Suppressor macrophage treated with lipopolysaccharide for 1 hour (primary cell): ENCODE measurements at regions not wholly inside any gene's neighbourhood (a gene's known extent, or its start where the extent isn't known, plus 50 kb on each side); places are given as distances from the start of the nearest gene placed in this dataset.

Source experiments
- DNase-seq, 3 donors: peaks; one replicate each; pipeline ENCODE4 v3.0.0-alpha.2; 2020 to 2022

DNA sequence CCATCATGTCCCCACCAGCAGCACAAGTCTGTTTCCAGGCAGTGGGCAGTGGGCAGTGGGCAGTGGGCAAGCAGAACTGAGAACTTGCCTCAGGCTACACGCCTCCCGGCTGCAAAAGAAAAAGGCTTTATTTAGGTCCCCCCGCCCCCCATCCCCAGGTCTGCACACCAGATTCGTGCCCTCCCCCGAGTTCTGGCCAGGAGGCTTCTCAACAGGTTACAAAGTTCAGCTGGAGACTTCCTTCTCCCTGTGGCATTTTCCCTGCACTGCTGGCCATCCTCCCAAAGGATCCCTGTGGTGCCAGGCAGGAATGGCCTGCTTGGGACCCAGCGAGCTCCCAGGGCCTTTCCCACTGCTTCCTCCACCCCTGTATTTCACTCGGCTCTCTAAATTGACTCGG lies 97.0 kb upstream of the TRIM2 start:
- DNase-seq = no peak

GRCh38 chr4:153109296-153109849 lies 94.9 kb upstream of the TRIM2 start:
- DNase-seq = no peak

- DNase-seq = no peak
These were observed 93.5 kb upstream of the TRIM2 start for GRCh38 chr4:153110739-153111138.

- no peak for DNase-seq
These were observed 92.7 kb upstream of the TRIM2 start for GRCh38 chr4:153111426-153112040.

GRCh38 chr4:153112041-153112441 lies 92.2 kb upstream of the TRIM2 start:
- DNase-seq = no peak

DNA sequence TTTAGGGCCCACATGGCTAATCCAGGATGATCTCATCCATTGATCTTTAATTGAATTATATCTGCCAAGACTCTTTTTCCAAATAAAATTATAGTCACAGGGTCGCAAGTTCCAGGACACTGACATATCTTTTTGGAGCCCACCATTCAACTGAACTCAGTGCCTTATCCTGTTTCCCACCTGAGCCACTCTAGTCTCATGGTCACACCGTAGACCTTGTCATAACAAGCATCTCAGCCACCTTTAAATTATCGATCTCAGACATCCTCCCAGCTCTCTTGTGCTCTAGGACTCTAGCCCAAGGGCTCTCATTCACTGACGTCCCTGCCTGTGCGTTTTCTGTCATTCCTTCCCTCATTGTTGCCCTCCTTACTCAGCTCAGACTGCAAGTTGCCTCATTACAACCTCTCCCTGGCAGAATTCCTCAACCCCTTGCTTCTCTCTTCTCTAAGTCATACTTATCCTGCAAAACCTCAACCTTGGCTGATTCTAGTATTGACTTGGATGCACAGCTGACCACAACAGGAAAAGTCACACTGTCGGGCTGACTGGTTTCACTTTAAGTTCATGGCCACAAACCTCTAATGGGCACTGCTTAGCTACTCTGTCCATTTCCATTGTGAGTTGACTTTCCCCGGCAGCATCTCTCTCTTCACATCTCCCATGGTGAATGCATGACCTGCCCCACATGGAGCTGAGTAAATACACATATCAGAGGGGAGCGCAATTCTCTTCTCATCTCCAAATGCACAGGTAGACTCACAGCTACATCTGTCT lies 91.0 kb upstream of the TRIM2 start:
- no peak for DNase-seq

GRCh38 chr4:153113838-153114105 lies 90.5 kb upstream of the TRIM2 start:
- DNase-seq = no peak

- no peak for DNase-seq
These were observed 89.4 kb upstream of the TRIM2 start for GRCh38 chr4:153114771-153115321.

GRCh38 chr4:153115322-153116290 lies 88.6 kb upstream of the TRIM2 start:
- DNase-seq = peak; percentile 62 to 85 (median 78)

- no peak for DNase-seq
These were observed 88.0 kb upstream of the TRIM2 start for GRCh38 chr4:153116291-153116680.

DNA sequence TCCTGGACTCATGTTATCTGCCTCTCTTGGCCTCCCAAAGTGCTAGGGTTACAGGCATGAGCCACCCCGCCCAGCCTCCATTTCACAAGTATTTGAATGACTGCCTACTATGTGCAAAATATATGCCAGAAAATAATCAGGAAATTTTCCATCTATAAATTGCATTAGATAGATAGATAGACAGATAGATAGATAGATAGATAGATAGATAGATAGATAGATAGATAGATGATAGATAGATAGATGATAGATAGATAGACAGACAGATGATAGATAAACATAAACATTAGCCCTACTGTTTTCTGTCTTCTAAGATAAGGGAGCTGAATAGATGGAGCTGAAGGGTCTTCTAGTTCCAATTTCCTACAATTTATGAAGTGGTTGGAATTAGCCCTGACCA lies 87.4 kb upstream of the TRIM2 start:
- DNase-seq = no peak

- no peak for DNase-seq
These were observed 86.7 kb upstream of the TRIM2 start for GRCh38 chr4:153117554-153117953.

DNA sequence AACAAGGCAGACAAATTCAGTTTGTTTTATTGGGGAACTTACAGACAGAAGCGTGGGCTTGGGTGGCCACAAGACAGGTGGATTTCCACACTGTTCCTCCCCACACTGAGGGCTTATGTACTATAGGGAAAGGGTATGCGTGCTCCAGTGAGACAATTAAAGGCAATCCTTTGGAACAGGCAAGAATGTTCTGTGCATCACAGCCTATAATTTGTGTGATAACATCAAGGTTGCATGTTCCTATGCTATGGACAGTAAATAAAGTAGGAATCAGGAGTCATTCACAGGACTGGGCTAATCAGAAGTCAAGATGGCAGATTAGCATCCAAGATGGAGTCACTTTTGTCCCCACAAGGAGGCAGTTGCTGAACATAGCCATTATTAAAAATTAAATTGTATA lies 84.6 kb upstream of the TRIM2 start:
- no peak for DNase-seq

DNA sequence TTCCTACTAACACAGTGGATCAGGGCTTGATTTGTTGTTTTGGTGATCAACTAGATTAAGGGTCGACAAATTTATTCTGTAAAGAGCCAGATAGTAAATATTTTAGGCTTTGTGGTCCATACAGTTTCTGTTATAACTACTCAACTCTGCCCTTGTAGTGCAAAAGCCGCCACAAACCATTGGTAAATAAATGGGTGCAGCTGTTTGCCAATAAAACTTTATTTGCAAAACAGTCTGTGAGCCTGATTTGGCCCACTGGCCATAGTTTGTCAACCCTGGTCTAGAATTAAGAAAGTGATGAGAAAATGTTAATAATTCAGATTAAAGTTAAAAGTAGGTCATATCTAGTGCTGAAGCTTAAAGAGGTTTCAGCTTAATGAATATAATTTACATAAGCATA lies 84.0 kb upstream of the TRIM2 start:
- no peak for DNase-seq

GRCh38 chr4:153122855-153123254 lies 81.4 kb upstream of the TRIM2 start:
- no peak for DNase-seq

- DNase-seq = no peak
These were observed 78.1 kb upstream of the TRIM2 start for GRCh38 chr4:153126137-153126536.

DNA sequence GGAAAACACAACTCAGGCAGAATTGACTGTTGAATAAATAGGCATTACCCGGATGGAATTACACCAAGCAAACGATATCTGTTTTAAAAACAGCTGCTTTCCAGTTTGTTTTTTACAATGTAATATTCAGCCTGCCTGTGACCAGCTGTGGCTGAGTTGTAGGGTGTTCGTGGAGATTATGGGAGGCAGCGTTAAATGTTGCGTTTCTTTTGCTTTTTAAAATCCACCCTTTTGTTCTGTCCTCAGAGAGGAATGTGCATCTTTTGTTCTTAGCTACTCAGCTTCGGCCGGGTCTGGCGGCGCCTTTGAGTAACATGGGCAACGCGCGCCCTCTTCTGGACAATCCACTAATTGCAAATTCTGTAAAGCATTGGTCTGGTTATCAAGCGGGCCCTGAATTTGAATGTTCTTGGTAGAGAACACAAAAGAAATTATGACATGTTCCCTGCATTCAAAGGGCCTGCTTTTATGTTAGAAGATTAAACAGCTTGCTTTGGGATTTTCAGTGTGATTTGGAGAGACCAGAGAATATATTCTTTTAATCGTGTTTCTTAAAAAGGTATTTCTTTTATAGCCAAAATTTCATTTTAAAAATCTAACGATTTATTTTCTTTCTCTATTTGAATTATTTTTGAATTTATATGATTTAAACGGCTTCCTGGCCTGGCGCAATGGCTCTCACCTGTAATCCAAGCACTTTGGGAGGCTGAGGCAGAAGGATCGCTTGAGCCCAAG lies 76.3 kb upstream of the TRIM2 start:
- peak; percentile 90 to 93 (median 91) for DNase-seq

- DNase-seq = no peak
These were observed 72.6 kb upstream of the TRIM2 start for GRCh38 chr4:153131596-153131995.

- DNase-seq = peak in 2 of 3 donors; percentile 19 to 40
These were observed 67.1 kb upstream of the TRIM2 start for GRCh38 chr4:153137159-153137558.

- no peak for DNase-seq
These were observed 66.3 kb upstream of the TRIM2 start for GRCh38 chr4:153137677-153138630.

GRCh38 chr4:153138736-153139135 lies 65.5 kb upstream of the TRIM2 start:
- DNase-seq = peak; percentile 65 to 83 (median 73)
